ENCODE measurements at regions not wholly inside any gene's neighbourhood (a gene's known extent, or its start where the extent isn't known, plus 50 kb on each side); places are given as distances from the start of the nearest gene placed in this dataset.

DNA sequence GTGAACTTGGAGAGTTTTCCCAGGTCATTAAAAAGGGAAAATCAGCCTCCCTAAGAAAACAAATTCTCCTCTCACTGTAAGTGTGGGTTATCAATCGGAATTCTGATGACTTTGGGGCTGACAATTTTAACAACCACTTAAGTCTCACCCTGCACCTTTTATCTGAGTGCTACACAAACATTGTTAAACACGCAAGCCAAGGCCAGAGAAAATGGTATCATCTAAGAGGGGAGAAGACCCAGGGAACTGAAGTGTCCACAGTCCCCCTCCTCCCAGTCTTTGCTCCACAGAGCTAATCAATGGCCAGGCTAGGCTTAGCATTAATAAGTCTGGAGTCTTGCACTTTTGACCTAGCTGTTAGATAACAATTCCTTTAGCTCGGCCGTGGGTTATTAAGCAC is 51.7 kb upstream of the TBX5 start:
- Histone ChIP-seq H3K4me3 (ENCODE audit: low read length) (no peak overlapping the region), H3K36me3 (ENCODE audit: control insufficient read depth, insufficient read depth, low read length) (no peaks in the 10 kb centered on the region), H3K4me1 (ENCODE audit: control insufficient read depth, insufficient read depth, low read length) (no peaks in the 10 kb centered on the region), H3K9ac (ENCODE audit: low read length) (no peak overlapping the region), H3K27me3 (ENCODE audit: control insufficient read depth, insufficient read depth, low read length) (no peaks in the 10 kb centered on the region), H3K27ac (ENCODE audit: low read depth, low read length) (no peak overlapping the region)
